HEK293T (cell line): ENCODE measurements at regions not wholly inside any gene's neighbourhood (a gene's known extent, or its start where the extent isn't known, plus 50 kb on each side); places are given as distances from the start of the nearest gene placed in this dataset.

Experiments
- ARNT ChIP-seq: fragments of 450-650 bp; IDR thresholded peaks from 2 replicates; pipeline ENCODE4 v1.6.1; 2017; ENCODE audit warnings: mild to moderate bottlenecking
- BHLHE40 ChIP-seq: fragments of 450-650 bp; IDR thresholded peaks from 2 replicates; pipeline ENCODE4 v1.6.1; 2016; ENCODE audit warnings: mild to moderate bottlenecking, moderate library complexity, borderline replicate concordance
- CTBP1 ChIP-seq: fragments of 450-650 bp; IDR thresholded peaks from 2 replicates; pipeline ENCODE4 v1.6.1; 2016; ENCODE audit warnings: borderline replicate concordance
- FOXA1 ChIP-seq: fragments of 450-650 bp; IDR thresholded peaks from 2 replicates; pipeline ENCODE4 v1.6.1; 2016; ENCODE audit warnings: mild to moderate bottlenecking
- FOXK2 ChIP-seq: fragments of 450-650 bp; IDR thresholded peaks from 2 replicates; pipeline ENCODE4 v1.6.1; 2016; ENCODE audit warnings: mild to moderate bottlenecking
- HDGF ChIP-seq: fragments of 450-650 bp; IDR thresholded peaks from 2 replicates; pipeline ENCODE4 v1.6.1; 2017; ENCODE audit warnings: antibody characterized with exemption, borderline replicate concordance
- NFRKB ChIP-seq: fragments of 450-650 bp; IDR thresholded peaks from 2 replicates; pipeline ENCODE4 v1.6.1; 2016; ENCODE audit warnings: mild to moderate bottlenecking, moderate library complexity
- SP1 ChIP-seq: fragments of 450-650 bp; IDR thresholded peaks from 2 replicates; pipeline ENCODE4 v1.6.1; 2017
- SUZ12 ChIP-seq: fragments of 450-650 bp; IDR thresholded peaks from 2 replicates; pipeline ENCODE4 v1.6.1; 2016; ENCODE audit warnings: mild to moderate bottlenecking
- TARDBP ChIP-seq: fragments of 450-650 bp; IDR thresholded peaks from 2 replicates; pipeline ENCODE4 v1.6.1; 2016

DNA sequence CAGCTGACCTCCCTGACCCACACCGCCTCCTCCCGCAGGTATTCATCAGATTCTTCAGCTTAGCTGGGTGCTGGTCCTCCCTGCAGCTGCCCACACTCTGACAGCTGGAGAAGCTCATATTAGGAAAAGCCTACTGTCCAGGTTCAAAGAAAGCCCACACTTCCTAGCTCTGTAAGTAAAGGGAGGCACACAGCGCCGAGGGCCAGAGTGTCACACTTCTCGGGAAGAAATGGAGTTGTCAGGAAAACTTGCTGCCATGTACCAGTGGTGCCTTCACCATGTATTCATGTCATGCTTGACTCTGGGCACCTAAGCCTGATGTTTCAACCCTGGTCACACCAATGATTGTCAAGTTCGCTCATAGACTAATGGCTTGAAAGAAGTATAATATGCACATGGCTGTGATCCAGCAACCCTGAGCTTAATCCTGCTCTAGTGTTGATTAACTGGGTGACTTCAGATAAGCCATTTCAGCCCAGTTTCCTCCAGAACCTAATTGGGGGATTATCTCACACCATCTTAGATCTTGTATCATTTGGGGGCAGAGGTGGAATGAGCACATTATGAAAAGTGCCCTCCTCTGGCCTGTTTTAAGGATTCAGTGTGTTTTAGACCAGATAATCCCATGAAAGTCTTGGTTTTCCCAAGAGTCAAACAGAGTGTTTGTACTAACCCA is 180.3 kb upstream of the PARD3B start:
- no peak for TF ChIP-seq HDGF
- no peak for TF ChIP-seq NFRKB
- no peak for TF ChIP-seq SP1
- no peak for TF ChIP-seq ARNT
- no peak for TF ChIP-seq CTBP1
- TF ChIP-seq BHLHE40 = no peak
- no peak for TF ChIP-seq SUZ12
- no peak for TF ChIP-seq TARDBP
- no peak for TF ChIP-seq FOXA1
- no peak for TF ChIP-seq FOXK2
